Prostate gland (tissue), 2 donors: ENCODE measurements at regions not wholly inside any gene's neighbourhood (a gene's known extent, or its start where the extent isn't known, plus 50 kb on each side); places are given as distances from the start of the nearest gene placed in this dataset.

Source experiments
- DNase-seq: peaks from one replicate; pipeline ENCODE4 v3.0.0-alpha.2; 2019; ENCODE audit warnings: low spot score
- H3K27ac ChIP-seq, 2 donors: fragments of 200-600 bp; sonication (generic); 2 replicates each; pipeline ENCODE4 v1.5.1; 2017 to 2019
- H3K27me3 ChIP-seq: fragments of 200-600 bp; sonication (generic); replicated peaks from 2 replicates; pipeline ENCODE4 v1.5.1; 2019; ENCODE audit not compliant: insufficient read depth
- H3K36me3 ChIP-seq, 2 donors: fragments of 200-600 bp; sonication (generic); 1 replicate in 1 of 2; 2 replicates in 1 of 2; pipeline versions ENCODE4 v1.5.1 to v1.8.1; 2017 to 2019
- H3K4me1 ChIP-seq: fragments of 200-600 bp; sonication (generic); replicated peaks from 2 replicates; pipeline ENCODE4 v1.5.1; 2019
- H3K4me3 ChIP-seq, 2 donors: fragments of 200-600 bp; sonication (generic); 2 replicates each; pipeline ENCODE4 v1.5.1; 2017 to 2019
- H3K9me3 ChIP-seq: fragments of 200-600 bp; sonication (generic); 2 replicates; pipeline ENCODE4 v1.5.1; 2017
- POLR2A ChIP-seq: fragments of 450-650 bp; IDR thresholded peaks from one replicate; pipeline ENCODE4 v1.6.1; 2016; ENCODE audit warnings: antibody characterized with exemption, mild to moderate bottlenecking
- POLR2AphosphoS5 ChIP-seq: sonication (generic); formaldehyde crosslinking; IDR thresholded peaks from one replicate; pipeline ENCODE4 v1.6.1; 2017; ENCODE audit warnings: antibody characterized with exemption
- WGBS: methylation state at CpG from one replicate; pipeline ENCODE4 v1.1.5; 2018; 5-methylcytosine and 5-hydroxymethylcytosine counted together
- intact Hi-C: fragments of 100-400 bp; cut with DNase I; formaldehyde crosslinking; loops from one replicate; pipeline ENCODE4 v1.14.2; 2022
- TF ChIP-seq, protein P1 (sequence below), 4 experiments: fragments of 200-600 bp in 2 of 4; fragments of 450-650 bp in 2 of 4; sonication (generic) in 2 of 4; IDR thresholded peaks; 1 replicate in 3 of 4; 2 replicates in 1 of 4; pipeline ENCODE4 v1.5.1; 2016 to 2019; ENCODE audit warnings: antibody characterized with exemption in 4 of 4, mild to moderate bottlenecking in 2 of 4, moderate library complexity in 2 of 4

DNA sequence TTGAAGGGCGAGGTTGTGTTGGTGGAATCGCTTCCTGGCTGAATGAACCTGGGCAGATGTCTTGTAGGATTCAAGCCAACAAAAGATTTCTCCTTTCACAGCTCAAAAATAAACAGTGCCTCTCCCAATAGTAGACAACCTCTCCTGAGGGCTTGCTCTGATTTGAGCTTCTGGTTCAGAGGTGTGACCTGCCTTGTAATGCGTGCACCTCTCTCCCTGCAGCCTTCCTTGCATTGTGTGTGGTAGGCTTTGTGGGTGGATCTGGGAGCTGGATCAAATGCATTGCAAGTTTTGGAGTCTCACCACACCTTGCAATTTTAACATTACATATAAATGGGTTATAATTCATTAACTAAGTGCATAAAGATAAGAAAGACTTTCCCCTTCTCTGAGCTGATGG is 96.9 kb upstream of the PTCH1 start:
- Histone ChIP-seq H3K4me3 (no peak overlapping the region), H3K27ac (no peak overlapping the region), H3K27me3 (no peaks in the 10 kb centered on the region), H3K9me3 (no peaks in the 10 kb centered on the region), H3K36me3 (no peaks in the 10 kb centered on the region), H3K4me1 (no peaks in the 10 kb centered on the region)
- TF ChIP-seq POLR2A: no peak
- no peak for TF ChIP-seq POLR2AphosphoS5
- TF ChIP-seq, protein P1, sequence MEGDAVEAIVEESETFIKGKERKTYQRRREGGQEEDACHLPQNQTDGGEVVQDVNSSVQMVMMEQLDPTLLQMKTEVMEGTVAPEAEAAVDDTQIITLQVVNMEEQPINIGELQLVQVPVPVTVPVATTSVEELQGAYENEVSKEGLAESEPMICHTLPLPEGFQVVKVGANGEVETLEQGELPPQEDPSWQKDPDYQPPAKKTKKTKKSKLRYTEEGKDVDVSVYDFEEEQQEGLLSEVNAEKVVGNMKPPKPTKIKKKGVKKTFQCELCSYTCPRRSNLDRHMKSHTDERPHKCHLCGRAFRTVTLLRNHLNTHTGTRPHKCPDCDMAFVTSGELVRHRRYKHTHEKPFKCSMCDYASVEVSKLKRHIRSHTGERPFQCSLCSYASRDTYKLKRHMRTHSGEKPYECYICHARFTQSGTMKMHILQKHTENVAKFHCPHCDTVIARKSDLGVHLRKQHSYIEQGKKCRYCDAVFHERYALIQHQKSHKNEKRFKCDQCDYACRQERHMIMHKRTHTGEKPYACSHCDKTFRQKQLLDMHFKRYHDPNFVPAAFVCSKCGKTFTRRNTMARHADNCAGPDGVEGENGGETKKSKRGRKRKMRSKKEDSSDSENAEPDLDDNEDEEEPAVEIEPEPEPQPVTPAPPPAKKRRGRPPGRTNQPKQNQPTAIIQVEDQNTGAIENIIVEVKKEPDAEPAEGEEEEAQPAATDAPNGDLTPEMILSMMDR (IDR thresholded peaks at IDR 0.05): no peak
- DNase-seq: no peak
- intact Hi-C loops: no loop called here
- 96% methylated on average over 3 of the region's 3 CpGs for WGBS

DNA sequence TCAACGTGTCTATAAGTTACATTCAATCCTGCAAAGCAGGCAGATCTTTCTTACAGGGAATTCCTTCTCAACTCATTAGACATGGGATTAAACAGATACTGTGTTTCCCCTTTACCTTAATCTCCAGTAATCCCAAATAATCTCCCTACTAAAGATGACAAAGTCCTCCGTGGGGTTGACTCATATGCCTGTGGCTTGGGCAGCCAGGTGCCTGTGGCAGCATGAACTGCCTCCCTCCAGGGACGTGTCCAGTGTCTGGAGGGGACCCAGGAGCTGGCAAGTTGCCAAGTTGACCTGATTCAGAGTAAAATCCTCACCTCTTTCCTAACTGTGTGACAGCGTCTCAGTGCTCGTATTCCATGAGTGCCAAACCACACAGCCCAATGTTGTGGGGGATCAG is 94.6 kb upstream of the PTCH1 start:
- no peak overlapping the region for H3K27ac ChIP-seq
- no peak for DNase-seq
- WGBS: 48% methylated on average over 5 of the region's 5 CpGs

DNA sequence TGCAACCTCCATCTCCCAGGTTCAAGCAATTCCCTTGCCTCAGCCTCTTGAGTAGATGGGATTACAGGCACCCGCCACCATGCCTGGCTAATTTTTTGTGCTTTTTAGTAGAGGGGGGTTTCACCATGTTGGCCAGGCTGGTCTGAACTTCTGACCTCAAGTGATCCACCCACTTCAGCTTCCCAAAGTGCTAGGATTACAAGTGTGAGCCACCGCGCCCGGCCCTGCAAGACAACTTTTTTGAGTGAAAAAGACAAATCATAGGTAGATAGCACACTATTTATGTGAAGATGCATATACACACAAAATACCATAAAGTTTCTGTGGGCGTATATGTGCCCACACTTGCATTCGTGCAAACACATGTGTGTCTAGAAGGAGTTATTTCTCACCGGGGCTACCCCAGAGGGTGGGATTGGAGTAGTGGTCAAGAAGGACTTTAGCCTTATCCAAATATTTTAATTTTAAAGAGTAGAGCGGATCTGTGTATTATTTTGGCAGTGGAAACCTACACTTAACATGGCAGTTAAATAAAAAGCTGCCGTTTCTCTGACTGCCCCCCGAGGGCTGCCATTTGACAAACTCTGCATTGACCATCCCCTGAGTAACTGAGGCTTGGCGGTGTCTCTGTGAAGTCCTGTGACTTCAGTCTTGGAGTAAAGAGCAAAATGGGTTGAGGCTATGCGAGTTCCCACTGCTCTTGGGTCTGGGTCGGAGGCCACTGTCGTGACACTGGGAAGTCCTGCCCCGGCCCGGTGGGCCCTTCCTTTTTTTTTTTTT is 93.4 kb upstream of the PTCH1 start:
- no peak overlapping the region for H3K4me3 ChIP-seq
- intact Hi-C loops: no loop called here
- no peaks in the 10 kb centered on the region for H3K36me3 ChIP-seq
- no peak for DNase-seq
- peaks cover 8% of the 10 kb centered on the region for H3K4me1 ChIP-seq
- no peaks in the 10 kb centered on the region for H3K9me3 ChIP-seq
- TF ChIP-seq, protein P1 (IDR thresholded peaks at IDR 0.05): no peak
- TF ChIP-seq POLR2AphosphoS5 (no peak), POLR2A (no peak)
- 93% methylated on average over 16 of the region's 16 CpGs for WGBS
- H3K27ac ChIP-seq: no peak overlapping the region
- H3K27me3 ChIP-seq: no peaks in the 10 kb centered on the region

More for the DNA sequence above, 94.6 kb upstream of the PTCH1 start:
- peaks cover 5% of the 10 kb centered on the region for H3K4me1 ChIP-seq
- intact Hi-C loops: no loop called here
- TF ChIP-seq POLR2A: no peak
- TF ChIP-seq POLR2AphosphoS5: no peak
- TF ChIP-seq, protein P1 (IDR thresholded peaks at IDR 0.05): no peak
- no peaks in the 10 kb centered on the region for H3K9me3 ChIP-seq
- no peaks in the 10 kb centered on the region for H3K27me3 ChIP-seq
- no peak overlapping the region for H3K4me3 ChIP-seq
- no peaks in the 10 kb centered on the region for H3K36me3 ChIP-seq

DNA sequence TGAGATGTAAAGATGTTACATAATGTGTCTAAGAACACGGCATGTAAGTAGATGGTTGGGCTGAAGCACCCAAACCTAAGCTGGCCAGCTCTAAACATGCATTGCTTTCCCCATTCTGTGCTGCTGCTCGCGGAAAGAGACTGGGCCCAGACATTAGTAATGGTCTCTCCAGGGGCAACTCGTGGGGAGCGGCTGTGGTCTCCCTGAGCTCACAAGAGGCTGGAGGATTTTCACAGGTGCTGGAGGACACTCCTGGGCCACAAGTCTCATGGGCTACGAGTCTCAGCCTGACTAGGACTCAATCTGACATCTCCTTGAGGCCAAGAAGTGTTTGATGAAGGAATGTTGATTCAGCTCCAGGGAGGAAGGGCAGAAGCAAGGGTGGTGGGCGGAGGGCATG is 92.7 kb upstream of the PTCH1 start:
- TF ChIP-seq POLR2AphosphoS5: no peak
- no peak for TF ChIP-seq POLR2A
- TF ChIP-seq, protein P1 (IDR thresholded peaks at IDR 0.05): no peak
- Histone ChIP-seq H3K27me3 (no peaks in the 10 kb centered on the region), H3K4me3 (no peak overlapping the region), H3K27ac (no peak overlapping the region), H3K9me3 (no peaks in the 10 kb centered on the region), H3K36me3 (no peaks in the 10 kb centered on the region), H3K4me1 (peaks cover 8% of the 10 kb centered on the region)
- 80% methylated on average over 7 of the region's 7 CpGs for WGBS
- no peak for DNase-seq
- intact Hi-C loops: no loop called here

DNA sequence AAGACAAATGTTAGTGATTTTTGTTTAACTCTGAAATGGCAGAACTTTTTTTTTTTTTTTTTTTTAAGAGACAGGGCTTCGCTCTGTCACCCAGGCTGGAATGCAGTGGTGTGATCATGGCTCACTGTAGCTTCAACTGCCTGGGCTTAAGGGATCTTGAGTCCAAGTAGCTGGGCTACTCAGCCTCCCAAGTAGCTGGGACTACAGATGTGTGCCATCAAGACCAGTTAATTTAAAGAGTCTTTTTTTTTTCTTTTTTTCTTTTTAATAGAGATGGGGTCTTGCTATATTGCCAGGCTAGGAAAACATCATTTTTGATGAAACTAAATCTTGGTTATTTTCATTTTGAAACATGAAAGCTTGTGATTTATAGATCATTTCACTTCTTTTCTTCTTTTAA is 91.6 kb upstream of the PTCH1 start:
- Histone ChIP-seq H3K4me1 (peaks cover 8% of the 10 kb centered on the region), H3K27me3 (no peaks in the 10 kb centered on the region), H3K27ac (no peak overlapping the region), H3K9me3 (no peaks in the 10 kb centered on the region), H3K36me3 (no peaks in the 10 kb centered on the region), H3K4me3 (no peak overlapping the region)
- TF ChIP-seq, protein P1 (IDR thresholded peaks at IDR 0.05): no peak
- TF ChIP-seq POLR2AphosphoS5: no peak
- TF ChIP-seq POLR2A: no peak
- intact Hi-C loops: no loop called here
- DNase-seq: no peak
- WGBS: 100% methylated on average over 1 of the region's 1 CpG
